Activated CD8-positive, alpha-beta memory T cell treated with anti-CD3 and anti-CD28 coated beads for 1 hour (primary cell): ENCODE measurements at regions not wholly inside any gene's neighbourhood (a gene's known extent, or its start where the extent isn't known, plus 50 kb on each side); places are given as distances from the start of the nearest gene placed in this dataset.

ENCODE experiments used
- DNase-seq, 2 donors: peaks; one replicate each; pipeline ENCODE4 v3.0.0-alpha.2; 2020; ENCODE audit warnings: low read depth in 1 of 2; ENCODE audit errors: extremely low read depth in 1 of 2

DNA sequence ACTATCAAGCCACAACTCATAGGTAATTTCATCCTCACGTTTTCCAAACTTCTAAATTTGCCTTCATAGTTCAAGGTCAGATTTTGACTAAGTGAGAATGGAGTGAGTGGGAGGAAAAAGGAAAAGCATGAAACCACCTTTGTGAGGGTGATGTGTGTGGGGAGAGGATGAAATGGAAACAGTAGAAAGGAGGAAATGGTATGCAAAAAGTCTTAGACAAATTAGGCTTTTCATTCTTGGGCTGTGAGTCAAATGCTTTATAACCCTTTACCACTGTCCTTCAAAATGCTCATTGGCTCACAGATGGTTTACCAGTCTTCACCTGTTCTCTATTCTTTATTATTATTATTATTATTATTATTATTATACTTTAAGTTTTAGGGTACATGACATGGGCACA lies 127.2 kb downstream of the RAP2A start:
- DNase-seq = no peak

DNA sequence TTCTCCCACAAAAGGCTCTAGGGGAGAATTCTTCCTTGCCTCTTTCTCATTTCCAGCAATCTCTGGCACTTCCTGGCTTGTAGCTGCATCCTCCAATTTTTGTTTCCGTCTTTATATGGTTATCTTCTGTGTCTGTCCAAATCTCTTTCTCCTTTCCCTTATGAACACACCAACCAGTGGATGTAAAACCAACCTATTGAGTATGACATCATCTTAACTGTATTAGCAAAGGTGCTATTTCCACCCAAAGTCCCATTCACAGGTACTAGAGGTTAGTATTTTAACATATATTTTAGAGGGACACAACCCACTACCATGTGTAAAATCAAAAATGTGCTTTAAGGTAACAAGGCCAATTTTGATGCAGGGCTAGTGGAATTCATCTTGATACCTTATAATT lies 129.0 kb downstream of the RAP2A start:
- no peak for DNase-seq

- DNase-seq = no peak
Measured at GRCh38 chr13:97564956-97565355, 131.0 kb downstream of the RAP2A start.

DNA sequence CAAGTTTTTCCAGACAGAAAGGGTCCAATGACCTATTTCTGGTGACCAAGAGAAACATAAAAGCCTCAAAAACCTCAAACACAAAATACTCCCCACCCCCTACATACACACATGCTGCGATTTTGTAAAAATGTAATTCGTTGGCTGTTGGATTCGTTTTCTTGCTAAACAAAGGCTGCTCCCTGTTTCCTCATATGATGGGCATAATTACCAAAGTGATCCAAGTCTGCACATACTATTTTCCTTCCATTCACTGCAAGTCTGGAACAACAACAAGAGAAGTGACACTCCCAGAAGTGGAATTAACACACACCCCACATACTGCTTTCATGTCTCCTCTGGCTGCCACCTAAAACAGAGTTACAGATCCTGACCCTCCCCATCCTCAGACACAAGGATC lies 131.9 kb downstream of the RAP2A start:
- DNase-seq = no peak

GRCh38 chr13:97566907-97567306 lies 132.9 kb downstream of the RAP2A start:
- DNase-seq = no peak

DNA sequence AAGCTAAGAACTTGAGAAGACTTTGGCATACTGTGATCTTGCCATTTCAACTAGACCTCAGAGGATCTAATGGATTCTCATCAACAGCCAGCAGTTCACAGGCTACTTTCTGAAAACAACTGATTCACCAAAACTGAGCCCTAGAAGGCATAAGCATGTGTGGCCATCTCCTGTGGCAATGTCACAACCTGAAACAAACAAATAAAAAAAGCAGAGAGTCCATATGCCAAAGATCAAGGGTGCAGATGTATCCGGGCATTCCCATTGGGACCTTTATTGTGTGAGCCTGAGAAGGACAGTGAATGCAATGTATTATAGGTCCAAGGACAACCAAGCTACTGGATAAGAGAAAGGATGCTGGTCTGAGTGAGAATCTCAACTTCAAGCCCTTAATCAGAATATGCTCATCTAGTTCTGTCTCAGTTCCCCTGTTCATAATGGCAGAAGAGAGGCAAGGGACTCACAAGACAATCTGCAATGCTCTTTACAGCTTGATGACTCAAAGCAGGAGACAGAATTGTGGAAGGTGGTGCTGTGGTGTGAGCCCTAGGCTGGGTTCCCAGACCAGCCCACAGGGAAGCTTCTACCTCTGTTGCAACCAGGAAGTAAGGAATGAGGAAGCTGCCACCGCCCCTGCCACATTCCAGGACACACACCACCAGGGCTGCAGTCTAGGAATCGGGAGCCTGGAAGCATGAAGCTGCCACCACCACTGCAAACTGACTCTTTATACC lies 133.7 kb downstream of the RAP2A start:
- DNase-seq = no peak

GRCh38 chr13:97568850-97569249 lies 134.9 kb downstream of the RAP2A start:
- no peak for DNase-seq

- DNase-seq = no peak
Measured at GRCh38 chr13:97569841-97570240, 135.9 kb downstream of the RAP2A start.

DNA sequence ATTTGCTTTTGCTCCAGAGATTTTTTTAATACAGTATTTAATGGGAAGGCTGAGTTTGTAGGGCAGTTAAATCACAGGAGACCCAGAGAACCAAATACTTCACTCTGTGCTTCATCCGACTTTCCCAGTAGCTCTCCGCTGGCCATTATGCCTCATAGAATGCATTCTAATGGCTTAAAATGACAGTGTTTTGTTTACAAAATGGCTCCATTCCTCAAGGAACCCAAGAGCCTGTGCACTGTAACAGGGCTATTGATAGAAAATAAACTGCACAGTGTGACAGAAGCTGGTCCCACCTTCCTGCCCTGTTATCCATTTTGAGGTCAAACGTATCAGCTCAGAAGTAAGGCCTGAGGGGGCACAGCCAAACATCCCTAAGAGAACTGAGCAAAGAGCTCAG lies 136.5 kb downstream of the RAP2A start:
- no peak for DNase-seq

GRCh38 chr13:97573011-97573410 lies 139.0 kb downstream of the RAP2A start:
- DNase-seq = no peak

- DNase-seq = peak in 1 of 2 donors; percentile 0
Measured at GRCh38 chr13:97574926-97575325, 141.0 kb downstream of the RAP2A start.

DNA sequence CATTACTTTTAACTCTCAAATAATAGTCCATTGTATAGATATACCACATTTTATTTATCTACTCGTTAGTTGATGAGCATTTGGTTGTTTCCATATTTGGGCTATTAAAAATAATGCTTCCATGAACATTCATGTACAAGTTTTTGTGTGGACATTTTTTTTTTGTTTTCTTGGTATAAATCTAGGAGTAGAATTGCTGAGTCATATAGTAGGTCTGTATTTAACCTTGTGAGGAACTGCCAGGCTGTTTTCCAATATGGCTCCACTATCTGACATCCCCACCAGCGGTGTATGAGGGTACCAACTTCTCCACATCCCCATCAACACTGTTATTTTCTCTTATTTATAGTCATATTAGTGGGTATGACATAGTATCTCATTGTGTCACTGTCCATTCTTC lies 143.1 kb downstream of the RAP2A start:
- no peak for DNase-seq

DNA sequence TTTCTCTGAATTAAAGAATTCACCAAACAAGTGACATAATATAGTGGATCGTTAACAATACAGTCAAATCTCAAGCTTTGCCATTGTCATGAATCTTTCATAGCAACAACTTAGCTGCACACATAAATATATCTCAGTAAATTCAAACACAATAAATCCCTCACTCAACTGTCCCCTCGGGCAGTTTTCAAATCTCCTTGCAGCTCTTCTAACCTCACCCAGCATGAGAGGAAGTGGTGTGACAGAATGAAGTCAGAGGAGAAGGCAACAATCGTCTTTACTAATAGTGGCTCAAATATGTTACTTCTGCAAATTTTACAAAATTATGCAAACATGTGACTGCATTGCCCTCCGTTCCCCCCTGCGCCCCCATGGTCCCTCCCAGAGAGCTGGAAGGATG lies 148.2 kb downstream of the RAP2A start:
- DNase-seq = no peak

- no peak for DNase-seq
Measured at GRCh38 chr13:97583907-97584497, 150.0 kb downstream of the RAP2A start.

DNA sequence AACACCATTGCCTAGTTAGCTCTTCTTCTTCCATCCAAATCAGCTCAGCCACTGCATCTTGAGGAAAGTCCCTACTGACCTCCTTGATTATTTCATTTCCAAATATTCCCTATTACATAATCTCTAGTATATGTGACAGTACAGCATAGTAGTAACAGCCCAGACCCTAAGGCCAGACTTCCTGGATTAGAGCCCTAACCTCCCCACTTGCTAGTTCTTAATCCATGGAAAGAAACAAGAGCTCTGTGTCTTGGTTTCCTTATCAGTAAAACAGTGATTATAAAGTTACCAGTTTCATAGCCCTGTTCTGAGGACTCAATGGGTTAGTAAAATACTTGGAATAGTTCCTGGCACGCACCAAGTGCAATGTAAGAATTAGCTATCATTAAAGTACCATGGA lies 153.0 kb downstream of the RAP2A start:
- no peak for DNase-seq

- no peak for DNase-seq
Measured at GRCh38 chr13:97588993-97589392, 155.0 kb downstream of the RAP2A start.

DNA sequence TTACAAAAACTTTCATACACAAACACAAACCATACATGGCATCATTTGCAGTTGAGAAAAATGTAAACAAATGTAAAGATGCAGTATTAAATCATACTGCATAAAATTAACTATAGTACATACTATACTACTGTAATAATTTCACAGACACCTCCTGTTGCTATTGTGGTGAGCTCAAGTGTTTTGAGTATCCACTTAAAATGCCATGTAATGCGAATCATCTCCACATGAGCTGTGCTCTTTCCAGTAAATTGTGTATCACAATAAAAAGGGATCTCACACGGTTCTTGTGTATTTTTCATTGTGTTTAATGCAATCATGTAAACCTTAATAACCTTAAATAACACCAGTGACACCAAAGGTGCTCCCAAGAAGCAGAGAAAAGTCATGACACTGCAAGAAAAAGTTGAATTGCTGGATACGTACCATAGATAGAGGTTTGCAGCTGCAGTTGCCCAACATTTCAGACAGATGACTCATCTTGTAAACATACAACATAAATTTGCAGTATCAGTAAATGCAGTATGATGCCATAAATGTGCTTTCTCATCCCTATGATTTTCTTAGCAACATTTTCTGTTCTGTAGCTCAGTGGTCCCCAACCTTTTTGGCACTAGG lies 166.6 kb downstream of the RAP2A start:
- no peak for DNase-seq

DNA sequence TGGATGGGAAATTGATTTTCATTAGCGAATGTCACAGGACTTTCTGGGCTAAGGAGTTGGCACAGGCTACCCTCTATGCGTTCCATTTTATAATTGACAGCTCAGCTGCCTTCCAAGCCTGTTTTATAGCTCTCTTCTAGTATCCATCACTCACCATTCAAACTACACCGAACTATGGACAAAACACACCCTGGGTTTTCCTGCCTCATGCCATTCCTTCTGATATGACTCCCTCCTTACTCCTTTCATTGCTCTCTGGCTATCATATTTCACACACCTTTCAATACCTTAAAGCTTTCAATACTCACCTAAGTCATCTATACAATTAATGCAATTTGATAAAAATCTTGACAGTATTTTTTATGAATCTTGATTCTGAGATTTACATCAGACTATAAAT lies 181.3 kb downstream of the RAP2A start:
- no peak for DNase-seq

GRCh38 chr13:97616385-97616784 lies 182.4 kb downstream of the RAP2A start:
- DNase-seq = no peak

GRCh38 chr13:97621025-97621424 lies 187.1 kb downstream of the RAP2A start:
- no peak for DNase-seq

- DNase-seq = no peak
Measured at GRCh38 chr13:97621631-97622030, 187.7 kb downstream of the RAP2A start.

DNA sequence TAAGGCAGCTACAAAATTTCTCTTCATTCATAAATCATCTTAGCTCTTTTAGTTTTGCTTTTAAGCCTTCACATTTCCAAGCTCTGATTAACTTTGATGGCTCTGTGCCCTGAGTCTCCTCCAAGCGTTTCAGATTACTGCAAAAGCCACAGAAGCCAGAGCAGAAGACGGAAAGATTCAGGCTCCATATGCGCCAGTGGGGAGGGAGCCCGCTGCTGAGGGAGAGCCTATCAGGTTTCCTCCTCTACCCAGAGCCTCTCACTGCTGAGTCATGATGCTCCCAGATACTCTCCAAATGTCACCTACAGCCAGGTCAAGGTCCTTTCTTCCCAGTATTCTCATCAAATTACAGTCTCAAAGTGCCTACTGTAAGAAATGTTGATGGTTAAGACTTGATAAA lies 193.6 kb downstream of the RAP2A start:
- no peak for DNase-seq
